Effector memory CD4-positive, alpha-beta T cell (primary cell): ENCODE measurements at regions not wholly inside any gene's neighbourhood (a gene's known extent, or its start where the extent isn't known, plus 50 kb on each side); places are given as distances from the start of the nearest gene placed in this dataset.

Experiments
- DNase-seq, 3 donors: peaks; one replicate each; pipeline ENCODE4 v3.0.0-alpha.2; 2020
- H3K27ac ChIP-seq: 2 replicates; pipeline ENCODE4 v1.7.0; 2013; ENCODE audit warnings: mild to moderate bottlenecking, low read length, moderate library complexity; ENCODE audit not compliant: insufficient read depth, poor library complexity, severe bottlenecking
- H3K27me3 ChIP-seq: replicated peaks from 2 replicates; pipeline ENCODE4 v1.7.0; 2013; ENCODE audit warnings: mild to moderate bottlenecking, low read length; ENCODE audit not compliant: insufficient read depth, control insufficient read depth, poor library complexity, severe bottlenecking
- H3K36me3 ChIP-seq: 2 replicates; pipeline ENCODE4 v1.7.0; 2013; ENCODE audit warnings: mild to moderate bottlenecking, low read length, moderate library complexity; ENCODE audit not compliant: control insufficient read depth, insufficient read depth
- H3K4me1 ChIP-seq: 2 replicates; pipeline ENCODE4 v1.7.0; 2013; ENCODE audit warnings: low read length, mild to moderate bottlenecking; ENCODE audit not compliant: control insufficient read depth, insufficient read depth, poor library complexity, severe bottlenecking
- H3K4me3 ChIP-seq: 2 replicates; pipeline ENCODE4 v1.7.0; 2013; ENCODE audit warnings: low read length, low read depth, mild to moderate bottlenecking; ENCODE audit not compliant: insufficient read depth, poor library complexity, severe bottlenecking
- H3K9me3 ChIP-seq: 2 replicates; pipeline ENCODE4 v1.7.0; 2013; ENCODE audit warnings: mild to moderate bottlenecking, low read length, moderate library complexity; ENCODE audit not compliant: control insufficient read depth

GRCh38 chr19:29289020-29289419, 76.1 kb upstream of the UQCRFS1 start:
- H3K9me3 ChIP-seq: no peaks in the 10 kb centered on the region
- no peak overlapping the region for H3K27ac ChIP-seq
- DNase-seq: no peak
- H3K36me3 ChIP-seq: no peaks in the 10 kb centered on the region
- no peak overlapping the region for H3K4me3 ChIP-seq
- H3K27me3 ChIP-seq: no peaks in the 10 kb centered on the region
- H3K4me1 ChIP-seq: no peaks in the 10 kb centered on the region

GRCh38 chr19:29290853-29291252, 77.9 kb upstream of the UQCRFS1 start:
- no peak overlapping the region for H3K27ac ChIP-seq
- H3K36me3 ChIP-seq: no peaks in the 10 kb centered on the region
- no peak overlapping the region for H3K4me3 ChIP-seq
- no peaks in the 10 kb centered on the region for H3K4me1 ChIP-seq
- H3K27me3 ChIP-seq: no peaks in the 10 kb centered on the region
- DNase-seq: no peak
- no peaks in the 10 kb centered on the region for H3K9me3 ChIP-seq

- Histone ChIP-seq H3K27ac (no peak overlapping the region), H3K4me3 (no peak overlapping the region), H3K27me3 (no peaks in the 10 kb centered on the region), H3K36me3 (no peaks in the 10 kb centered on the region), H3K9me3 (no peaks in the 10 kb centered on the region), H3K4me1 (no peaks in the 10 kb centered on the region)
- no peak for DNase-seq
Measured at GRCh38 chr19:29292153-29292552, 79.2 kb upstream of the UQCRFS1 start.

- no peaks in the 10 kb centered on the region for H3K36me3 ChIP-seq
- no peak overlapping the region for H3K4me3 ChIP-seq
- DNase-seq: no peak
- H3K4me1 ChIP-seq: no peaks in the 10 kb centered on the region
- no peak overlapping the region for H3K27ac ChIP-seq
- no peaks in the 10 kb centered on the region for H3K27me3 ChIP-seq
- H3K9me3 ChIP-seq: no peaks in the 10 kb centered on the region
Measured at GRCh38 chr19:29292562-29292961, 79.6 kb upstream of the UQCRFS1 start.

GRCh38 chr19:29293292-29293691, 80.3 kb upstream of the UQCRFS1 start:
- no peaks in the 10 kb centered on the region for H3K4me1 ChIP-seq
- H3K4me3 ChIP-seq: no peak overlapping the region
- H3K9me3 ChIP-seq: no peaks in the 10 kb centered on the region
- DNase-seq: no peak
- no peaks in the 10 kb centered on the region for H3K36me3 ChIP-seq
- no peaks in the 10 kb centered on the region for H3K27me3 ChIP-seq
- H3K27ac ChIP-seq: no peak overlapping the region

- Histone ChIP-seq H3K9me3 (no peaks in the 10 kb centered on the region), H3K36me3 (no peaks in the 10 kb centered on the region), H3K27me3 (no peaks in the 10 kb centered on the region), H3K27ac (no peak overlapping the region), H3K4me3 (no peak overlapping the region), H3K4me1 (no peaks in the 10 kb centered on the region)
- no peak for DNase-seq
Measured at GRCh38 chr19:29293736-29294342, 80.9 kb upstream of the UQCRFS1 start.

- Histone ChIP-seq H3K27ac (no peak overlapping the region), H3K9me3 (no peaks in the 10 kb centered on the region), H3K27me3 (no peaks in the 10 kb centered on the region), H3K4me1 (no peaks in the 10 kb centered on the region), H3K36me3 (no peaks in the 10 kb centered on the region), H3K4me3 (no peak overlapping the region)
- DNase-seq: no peak
Measured at GRCh38 chr19:29294343-29294811, 81.4 kb upstream of the UQCRFS1 start.

GRCh38 chr19:29295285-29295684, 82.3 kb upstream of the UQCRFS1 start:
- Histone ChIP-seq H3K4me3 (no peak overlapping the region), H3K9me3 (no peaks in the 10 kb centered on the region), H3K4me1 (no peaks in the 10 kb centered on the region), H3K27me3 (no peaks in the 10 kb centered on the region), H3K36me3 (no peaks in the 10 kb centered on the region), H3K27ac (no peak overlapping the region)
- DNase-seq: no peak

GRCh38 chr19:29297381-29297780, 84.4 kb upstream of the UQCRFS1 start:
- Histone ChIP-seq H3K27me3 (no peaks in the 10 kb centered on the region), H3K4me1 (no peaks in the 10 kb centered on the region), H3K27ac (no peak overlapping the region), H3K4me3 (no peak overlapping the region), H3K36me3 (no peaks in the 10 kb centered on the region), H3K9me3 (no peaks in the 10 kb centered on the region)
- no peak for DNase-seq

- H3K27me3 ChIP-seq: no peaks in the 10 kb centered on the region
- H3K4me3 ChIP-seq: no peak overlapping the region
- H3K4me1 ChIP-seq: no peaks in the 10 kb centered on the region
- H3K36me3 ChIP-seq: no peaks in the 10 kb centered on the region
- H3K9me3 ChIP-seq: no peaks in the 10 kb centered on the region
- H3K27ac ChIP-seq: no peak overlapping the region
- no peak for DNase-seq
Measured at GRCh38 chr19:29299416-29300380, 86.7 kb upstream of the UQCRFS1 start.
